Activated naive CD8-positive, alpha-beta T cell treated with anti-CD3 and anti-CD28 coated beads, Interleukin-2, amount 10 ng/mL, durations not matched to agents 7 days and 5 days (primary cell): ENCODE measurements at regions not wholly inside any gene's neighbourhood (a gene's known extent, or its start where the extent isn't known, plus 50 kb on each side); places are given as distances from the start of the nearest gene placed in this dataset.

ENCODE experiments used
- ATAC-seq: fragments of 150-1000 bp; cut with Tn5 transposase; one replicate; pipeline ENCODE4 v1.10.0; 2021; ENCODE audit warnings: low read depth, moderate library complexity
- POLR2A ChIA-PET: fragments of 350-600 bp; sonication (Branson Sonifier 250); formaldehyde crosslinking; loops from one replicate; lab custom pipeline; 2021; ENCODE audit warnings: antibody characterized with exemption; lab: Charles Lee
- DNase-seq: peaks from one replicate; pipeline ENCODE4 v3.0.0; 2021
- H3K27ac Mint-ChIP-seq: one replicate; pipeline ENCODE4 v1.8.0; 2022; ENCODE audit warnings: mild to moderate bottlenecking, mixed read lengths
- H3K27me3 Mint-ChIP-seq: one replicate; pipeline ENCODE4 v1.8.0; 2022; ENCODE audit warnings: mild to moderate bottlenecking, moderate library complexity, mixed read lengths
- H3K36me3 Mint-ChIP-seq: one replicate; pipeline ENCODE4 v1.8.0; 2021; ENCODE audit warnings: mild to moderate bottlenecking, mixed read lengths
- H3K4me1 Mint-ChIP-seq: one replicate; pipeline ENCODE4 v1.8.0; 2021; ENCODE audit warnings: mixed read lengths
- H3K4me3 Mint-ChIP-seq: one replicate; pipeline ENCODE4 v1.8.0; 2022; ENCODE audit warnings: mild to moderate bottlenecking, moderate library complexity, mixed read lengths
- H3K9me3 Mint-ChIP-seq: one replicate; pipeline ENCODE4 v1.8.0; 2021; ENCODE audit warnings: mixed read lengths

- no peak overlapping the region for H3K4me3 Mint-ChIP-seq
- POLR2A ChIA-PET, result no interaction called here
- H3K27me3 Mint-ChIP-seq, result no peaks in the 10 kb centered on the region
- no peak overlapping the region for H3K27ac Mint-ChIP-seq
- H3K9me3 Mint-ChIP-seq, result no peaks in the 10 kb centered on the region
- no peaks in the 10 kb centered on the region for H3K36me3 Mint-ChIP-seq
- DNase-seq, result no peak
- ATAC-seq, result no peak
- H3K4me1 Mint-ChIP-seq, result no peaks in the 10 kb centered on the region
These were observed 1263.6 kb downstream of the CDY2B start for GRCh38 chrY:16616201-16616975.

DNA sequence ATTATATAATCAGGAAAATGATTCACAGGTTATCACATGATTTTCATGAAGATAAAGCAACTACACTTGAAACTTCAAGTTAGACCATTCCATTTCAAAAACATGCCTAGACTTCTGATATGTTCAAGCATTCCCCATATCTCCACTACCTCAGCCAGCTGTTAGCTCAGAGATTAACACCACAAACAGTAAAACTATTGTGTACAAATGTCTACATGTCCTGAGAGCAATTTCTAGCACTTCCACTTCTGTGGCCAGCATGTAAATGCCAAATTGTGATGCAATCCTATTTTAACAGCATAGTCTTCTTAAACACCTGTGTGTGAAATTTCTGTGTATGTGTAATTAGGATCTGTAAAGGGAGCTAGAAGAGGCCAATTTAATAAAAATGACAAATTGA, 1271.3 kb downstream of the CDY2B start:
- Mint-ChIP-seq H3K27ac (no peak overlapping the region), H3K4me3 (no peak overlapping the region), H3K27me3 (no peaks in the 10 kb centered on the region), H3K9me3 (no peaks in the 10 kb centered on the region), H3K4me1 (no peaks in the 10 kb centered on the region), H3K36me3 (no peaks in the 10 kb centered on the region)
- ATAC-seq, result no peak
- POLR2A ChIA-PET, result no interaction called here
- no peak for DNase-seq

- Mint-ChIP-seq H3K4me3 (no peak overlapping the region), H3K9me3 (no peaks in the 10 kb centered on the region), H3K27ac (no peak overlapping the region), H3K4me1 (no peaks in the 10 kb centered on the region), H3K27me3 (no peaks in the 10 kb centered on the region), H3K36me3 (no peaks in the 10 kb centered on the region)
- DNase-seq (no peak), ATAC-seq (no peak)
- POLR2A ChIA-PET, result no interaction called here
These were observed 1277.9 kb downstream of the CDY2B start for GRCh38 chrY:16602146-16602545.

GRCh38 chrY:16601626-16602025, 1278.4 kb downstream of the CDY2B start:
- POLR2A ChIA-PET, result no interaction called here
- Mint-ChIP-seq H3K36me3 (no peaks in the 10 kb centered on the region), H3K4me1 (no peaks in the 10 kb centered on the region), H3K27me3 (no peaks in the 10 kb centered on the region), H3K4me3 (no peak overlapping the region), H3K27ac (no peak overlapping the region), H3K9me3 (no peaks in the 10 kb centered on the region)
- DNase-seq (no peak), ATAC-seq (no peak)

- Mint-ChIP-seq H3K36me3 (no peaks in the 10 kb centered on the region), H3K4me3 (no peak overlapping the region), H3K9me3 (no peaks in the 10 kb centered on the region), H3K27me3 (no peaks in the 10 kb centered on the region), H3K4me1 (no peaks in the 10 kb centered on the region), H3K27ac (no peak overlapping the region)
- POLR2A ChIA-PET, result no interaction called here
- DNase-seq (no peak), ATAC-seq (no peak)
These were observed 1308.0 kb downstream of the CDY2B start for GRCh38 chrY:16572061-16572460.

DNA sequence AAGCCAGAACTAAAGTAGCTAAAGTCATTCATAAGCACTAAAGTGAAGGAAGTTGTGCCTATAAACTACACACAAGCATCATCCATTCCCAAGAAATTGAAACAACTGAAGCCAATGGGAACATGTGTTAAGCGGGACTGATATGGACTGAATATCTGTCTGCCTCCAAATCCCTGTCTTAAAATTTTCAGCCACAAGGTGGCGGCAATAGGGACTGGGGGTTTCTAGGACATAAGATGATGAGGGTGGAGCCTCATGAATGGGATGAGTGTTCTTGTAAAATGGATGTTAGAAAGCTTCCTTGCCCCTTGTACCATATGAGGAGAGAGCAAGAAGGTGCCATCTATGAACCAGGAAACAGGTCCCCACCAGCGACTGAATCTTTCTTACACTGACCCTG, 1317.5 kb downstream of the CDY2B start:
- H3K4me1 Mint-ChIP-seq, result no peaks in the 10 kb centered on the region
- H3K4me3 Mint-ChIP-seq, result no peak overlapping the region
- POLR2A ChIA-PET, result no interaction called here
- no peaks in the 10 kb centered on the region for H3K36me3 Mint-ChIP-seq
- ATAC-seq (no peak), DNase-seq (no peak)
- H3K9me3 Mint-ChIP-seq, result peaks cover 4% of the 10 kb centered on the region
- H3K27ac Mint-ChIP-seq, result no peak overlapping the region
- no peaks in the 10 kb centered on the region for H3K27me3 Mint-ChIP-seq

GRCh38 chrY:16522021-16522420, 1358.0 kb downstream of the CDY2B start:
- POLR2A ChIA-PET, result no interaction called here
- no peaks in the 10 kb centered on the region for H3K27me3 Mint-ChIP-seq
- no peak for ATAC-seq
- DNase-seq, result no peak
- H3K36me3 Mint-ChIP-seq, result no peaks in the 10 kb centered on the region
- no peak overlapping the region for H3K4me3 Mint-ChIP-seq
- peaks cover 4% of the 10 kb centered on the region for H3K9me3 Mint-ChIP-seq
- H3K27ac Mint-ChIP-seq, result no peak overlapping the region
- H3K4me1 Mint-ChIP-seq, result no peaks in the 10 kb centered on the region

DNA sequence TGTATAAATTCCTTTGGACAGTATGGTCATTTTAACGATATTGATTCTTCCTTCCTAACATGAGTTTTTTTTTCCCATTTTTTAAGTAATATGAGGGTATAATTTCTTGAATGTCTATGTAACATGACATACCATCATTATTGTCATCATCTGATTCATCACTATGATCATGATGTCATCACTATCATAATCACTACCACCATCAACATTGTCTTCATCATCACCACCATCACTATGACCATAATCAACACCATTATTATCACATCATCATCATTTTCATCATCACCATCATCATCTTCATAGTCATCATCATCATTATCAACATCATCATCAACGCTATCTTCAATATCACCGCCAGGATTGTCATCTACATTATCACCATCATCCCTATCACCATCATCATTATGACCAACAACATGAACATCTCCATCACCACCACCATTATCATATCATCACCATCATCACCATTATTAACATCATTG, 1377.2 kb downstream of the CDY2B start:
- Mint-ChIP-seq H3K36me3 (no peaks in the 10 kb centered on the region), H3K4me1 (no peaks in the 10 kb centered on the region), H3K4me3 (no peak overlapping the region), H3K9me3 (peaks cover 5% of the 10 kb centered on the region), H3K27ac (no peak overlapping the region), H3K27me3 (no peaks in the 10 kb centered on the region)
- ATAC-seq (no peak), DNase-seq (no peak)
- POLR2A ChIA-PET, result no interaction called here

GRCh38 chrY:16490706-16491105, 1389.3 kb downstream of the CDY2B start:
- H3K27me3 Mint-ChIP-seq, result no peaks in the 10 kb centered on the region
- no peak overlapping the region for H3K27ac Mint-ChIP-seq
- POLR2A ChIA-PET, result no interaction called here
- no peak overlapping the region for H3K4me3 Mint-ChIP-seq
- H3K9me3 Mint-ChIP-seq, result peaks cover 2% of the 10 kb centered on the region
- no peak for ATAC-seq
- no peaks in the 10 kb centered on the region for H3K4me1 Mint-ChIP-seq
- no peaks in the 10 kb centered on the region for H3K36me3 Mint-ChIP-seq
- no peak for DNase-seq

DNA sequence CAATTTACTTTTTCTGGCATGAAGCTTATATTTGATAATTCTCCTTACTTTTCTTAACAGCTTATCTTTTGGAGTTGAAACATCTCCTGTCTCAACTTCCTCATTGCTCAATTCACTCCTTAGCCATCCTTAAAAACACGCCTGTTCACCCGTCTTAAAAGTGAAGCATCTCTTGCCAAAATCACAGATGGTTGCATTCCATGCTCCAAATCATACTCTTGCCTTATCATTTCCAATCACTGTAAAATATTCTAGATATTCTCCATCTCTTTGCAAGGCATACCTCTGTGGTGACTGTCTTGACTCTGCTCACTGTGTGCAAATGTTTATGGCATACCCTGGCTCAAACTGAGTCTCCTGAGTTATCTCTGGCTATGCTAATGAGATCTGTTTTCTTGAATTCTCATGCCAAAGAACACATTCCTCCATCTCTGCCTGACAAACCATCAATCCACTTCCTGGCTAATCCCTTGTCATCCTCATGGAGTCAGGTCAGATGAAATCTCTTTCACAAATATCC, 1393.3 kb downstream of the CDY2B start:
- POLR2A ChIA-PET, result no interaction called here
- Mint-ChIP-seq H3K4me1 (no peaks in the 10 kb centered on the region), H3K9me3 (peaks cover 2% of the 10 kb centered on the region), H3K27me3 (no peaks in the 10 kb centered on the region), H3K27ac (no peak overlapping the region), H3K4me3 (no peak overlapping the region), H3K36me3 (no peaks in the 10 kb centered on the region)
- ATAC-seq, result no peak
- no peak for DNase-seq

DNA sequence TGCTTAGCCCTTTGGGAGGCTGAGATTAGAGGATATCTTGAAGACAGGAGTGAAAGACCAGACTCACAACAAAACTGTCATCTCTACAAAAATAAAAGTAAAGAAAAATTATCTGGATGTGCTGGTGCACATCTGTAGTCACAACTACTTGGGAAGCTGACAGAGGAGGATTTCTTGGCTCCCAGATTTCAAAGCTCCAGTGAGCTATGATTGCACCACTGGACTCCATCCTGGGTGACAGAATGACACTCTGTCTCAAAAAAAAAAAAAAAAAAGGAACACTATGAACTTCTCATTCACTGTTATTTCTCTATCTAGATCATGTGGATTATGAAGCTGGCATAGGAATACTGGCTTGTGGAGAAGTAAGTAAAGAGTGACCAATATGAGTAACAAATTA, 1400.0 kb downstream of the CDY2B start:
- ATAC-seq (no peak), DNase-seq (no peak)
- H3K4me3 Mint-ChIP-seq, result no peak overlapping the region
- H3K36me3 Mint-ChIP-seq, result no peaks in the 10 kb centered on the region
- H3K27ac Mint-ChIP-seq, result no peak overlapping the region
- no peaks in the 10 kb centered on the region for H3K4me1 Mint-ChIP-seq
- H3K27me3 Mint-ChIP-seq, result no peaks in the 10 kb centered on the region
- H3K9me3 Mint-ChIP-seq, result no peaks in the 10 kb centered on the region
- POLR2A ChIA-PET, result interaction anchor here (0.6 kb wide), 1 partner anchor 30 kb away, joined by 3 read pairs; no protein-coding TSS in a partner anchor

GRCh38 chrY:16474053-16474452, 1406.0 kb downstream of the CDY2B start:
- no peaks in the 10 kb centered on the region for H3K36me3 Mint-ChIP-seq
- POLR2A ChIA-PET, result no interaction called here
- no peak for ATAC-seq

GRCh38 chrY:16454799-16455198, 1425.2 kb downstream of the CDY2B start:
- Mint-ChIP-seq H3K27ac (no peak overlapping the region), H3K27me3 (no peaks in the 10 kb centered on the region), H3K36me3 (no peaks in the 10 kb centered on the region), H3K4me3 (no peak overlapping the region), H3K4me1 (no peaks in the 10 kb centered on the region), H3K9me3 (peaks cover 3% of the 10 kb centered on the region)
- POLR2A ChIA-PET, result no interaction called here
- ATAC-seq (no peak), DNase-seq (no peak)

More at GRCh38 chrY:16474053-16474452, 1406.0 kb downstream of the CDY2B start:
- DNase-seq, result no peak
- Mint-ChIP-seq H3K4me3 (no peak overlapping the region), H3K4me1 (no peaks in the 10 kb centered on the region), H3K9me3 (peaks cover 3% of the 10 kb centered on the region), H3K27me3 (no peaks in the 10 kb centered on the region), H3K27ac (no peak overlapping the region)

GRCh38 chrY:16446152-16446551, 1433.9 kb downstream of the CDY2B start:
- H3K27me3 Mint-ChIP-seq, result no peaks in the 10 kb centered on the region
- peaks cover 3% of the 10 kb centered on the region for H3K9me3 Mint-ChIP-seq
- DNase-seq (no peak), ATAC-seq (no peak)
- H3K4me3 Mint-ChIP-seq, result no peak overlapping the region
- no peaks in the 10 kb centered on the region for H3K36me3 Mint-ChIP-seq
- no peaks in the 10 kb centered on the region for H3K4me1 Mint-ChIP-seq
- POLR2A ChIA-PET, result no interaction called here
- H3K27ac Mint-ChIP-seq, result no peak overlapping the region
